ENCODE measurements at regions not wholly inside any gene's neighbourhood (a gene's known extent, or its start where the extent isn't known, plus 50 kb on each side); places are given as distances from the start of the nearest gene placed in this dataset.

GRCh38 chr3:70564552-70564951 is 252.1 kb upstream of the MDFIC2 start:
- Histone ChIP-seq H2BK12ac (ENCODE audit: low read length) (no peak overlapping the region), H3K27me3 (ENCODE audit: control insufficient read depth in 3 of 3, insufficient read depth in 3 of 3, low read depth in 1 of 3, low read length in 3 of 3) (no peaks in the 10 kb centered on the region), H2AK5ac (ENCODE audit: low read depth, low read length) (no peak overlapping the region), H3K4me3 (ENCODE audit: low read length in 2 of 2) (no peak overlapping the region), H3K4me1 (ENCODE audit: control insufficient read depth in 2 of 2, insufficient read depth in 1 of 2, low read depth in 1 of 2, low read length in 2 of 2) (no peaks in the 10 kb centered on the region), H4K8ac (ENCODE audit: low read depth, low read length) (no peak overlapping the region), H2BK5ac (ENCODE audit: low read length) (no peak overlapping the region), H3K4me2 (ENCODE audit: insufficient read depth, low read length, poor library complexity, severe bottlenecking) (no peak overlapping the region), H3K36me3 (replicated peaks in 1 of 2; ENCODE audit: control insufficient read depth in 2 of 2, insufficient read depth in 2 of 2, low read length in 2 of 2) (no peaks in the 10 kb centered on the region), H3K23ac (ENCODE audit: low read depth, low read length, poor library complexity) (no peak overlapping the region), H3K9me3 (replicated peaks in 1 of 2; ENCODE audit: control insufficient read depth in 2 of 2, insufficient read depth in 1 of 2, low read depth in 1 of 2, low read length in 2 of 2) (no peaks in the 10 kb centered on the region), H2BK15ac (ENCODE audit: low read length) (no peak overlapping the region), H4K91ac (ENCODE audit: low read depth, low read length, poor library complexity) (no peak overlapping the region), H3K79me1 (ENCODE audit: low read depth, low read length) (no peaks in the 10 kb centered on the region), H2BK120ac (ENCODE audit: low read depth, low read length) (no peak overlapping the region), H2AFZ (ENCODE audit: low read length) (no peak overlapping the region), H3K18ac (ENCODE audit: low read length) (peak overlapping the region; percentile 11), H3K9ac (ENCODE audit: low read depth, low read length, poor library complexity) (no peak overlapping the region), H3K14ac (ENCODE audit: low read length) (no peak overlapping the region), H3K4ac (ENCODE audit: low read length) (no peak overlapping the region), H3K27ac (replicated peaks; ENCODE audit: low read length) (no peak overlapping the region)
- DNase-seq (ENCODE audit: low spot score): no peak
- WGBS, 2 donors (ENCODE audit: extremely low coverage in 2 of 2, insufficient read length in 2 of 2, insufficient replicate concordance in 1 of 2): no CpG with 5 or more reads among the region's 3 CpGs

- no peaks in the 10 kb centered on the region for H3K27me3 ChIP-seq (ENCODE audit: control insufficient read depth in 3 of 3, insufficient read depth in 3 of 3, low read depth in 1 of 3, low read length in 3 of 3)
- no peak overlapping the region for H2BK5ac ChIP-seq (ENCODE audit: low read length)
- H2AFZ ChIP-seq (ENCODE audit: low read length): no peak overlapping the region
- H3K14ac ChIP-seq (ENCODE audit: low read length): no peak overlapping the region
- H2BK15ac ChIP-seq (ENCODE audit: low read length): no peak overlapping the region
- H3K23ac ChIP-seq (ENCODE audit: low read depth, low read length, poor library complexity): no peak overlapping the region
- no peaks in the 10 kb centered on the region for H3K36me3 ChIP-seq (replicated peaks in 1 of 2; ENCODE audit: control insufficient read depth in 2 of 2, insufficient read depth in 2 of 2, low read length in 2 of 2)
- H3K18ac ChIP-seq (ENCODE audit: low read length): no peak overlapping the region
- no peak overlapping the region for H3K4me3 ChIP-seq (ENCODE audit: low read length in 2 of 2)
- WGBS, 2 donors (ENCODE audit: extremely low coverage in 2 of 2, insufficient read length in 2 of 2, insufficient replicate concordance in 1 of 2): no CpG with 5 or more reads among the region's 3 CpGs
- H3K79me1 ChIP-seq (ENCODE audit: low read depth, low read length): no peaks in the 10 kb centered on the region
- H3K4ac ChIP-seq (ENCODE audit: low read length): no peak overlapping the region
- no peaks in the 10 kb centered on the region for H3K4me1 ChIP-seq (ENCODE audit: control insufficient read depth in 2 of 2, insufficient read depth in 1 of 2, low read depth in 1 of 2, low read length in 2 of 2)
- no peak for DNase-seq (ENCODE audit: low spot score)
- H2BK120ac ChIP-seq (ENCODE audit: low read depth, low read length): no peak overlapping the region
- H2AK5ac ChIP-seq (ENCODE audit: low read depth, low read length): no peak overlapping the region
- H4K8ac ChIP-seq (ENCODE audit: low read depth, low read length): no peak overlapping the region
- no peak overlapping the region for H3K9ac ChIP-seq (ENCODE audit: low read depth, low read length, poor library complexity)
- no peak overlapping the region for H3K4me2 ChIP-seq (ENCODE audit: insufficient read depth, low read length, poor library complexity, severe bottlenecking)
- no peaks in the 10 kb centered on the region for H3K9me3 ChIP-seq (replicated peaks in 1 of 2; ENCODE audit: control insufficient read depth in 2 of 2, insufficient read depth in 1 of 2, low read depth in 1 of 2, low read length in 2 of 2)
- no peak overlapping the region for H4K91ac ChIP-seq (ENCODE audit: low read depth, low read length, poor library complexity)
- no peak overlapping the region for H2BK12ac ChIP-seq (ENCODE audit: low read length)
- H3K27ac ChIP-seq (replicated peaks; ENCODE audit: low read length): no peak overlapping the region
These were observed 249.4 kb upstream of the MDFIC2 start for GRCh38 chr3:70561796-70562195.

- Histone ChIP-seq H2BK15ac (ENCODE audit: low read length) (no peak overlapping the region), H4K91ac (ENCODE audit: low read depth, low read length, poor library complexity) (no peak overlapping the region), H3K4me1 (ENCODE audit: control insufficient read depth in 2 of 2, insufficient read depth in 1 of 2, low read depth in 1 of 2, low read length in 2 of 2) (no peaks in the 10 kb centered on the region), H3K9me3 (replicated peaks in 1 of 2; ENCODE audit: control insufficient read depth in 2 of 2, insufficient read depth in 1 of 2, low read depth in 1 of 2, low read length in 2 of 2) (no peaks in the 10 kb centered on the region), H2BK12ac (ENCODE audit: low read length) (no peak overlapping the region), H2BK5ac (ENCODE audit: low read length) (no peak overlapping the region), H3K27ac (replicated peaks; ENCODE audit: low read length) (no peak overlapping the region), H3K36me3 (replicated peaks in 1 of 2; ENCODE audit: control insufficient read depth in 2 of 2, insufficient read depth in 2 of 2, low read length in 2 of 2) (no peaks in the 10 kb centered on the region), H3K14ac (ENCODE audit: low read length) (no peak overlapping the region), H3K18ac (ENCODE audit: low read length) (no peak overlapping the region), H2AK5ac (ENCODE audit: low read depth, low read length) (no peak overlapping the region), H2BK120ac (ENCODE audit: low read depth, low read length) (no peak overlapping the region), H2AFZ (ENCODE audit: low read length) (no peak overlapping the region), H3K4ac (ENCODE audit: low read length) (no peak overlapping the region), H3K27me3 (ENCODE audit: control insufficient read depth in 3 of 3, insufficient read depth in 3 of 3, low read depth in 1 of 3, low read length in 3 of 3) (no peaks in the 10 kb centered on the region), H3K9ac (ENCODE audit: low read depth, low read length, poor library complexity) (no peak overlapping the region), H3K23ac (ENCODE audit: low read depth, low read length, poor library complexity) (no peak overlapping the region), H3K4me3 (ENCODE audit: low read length in 2 of 2) (no peak overlapping the region), H3K79me1 (ENCODE audit: low read depth, low read length) (no peaks in the 10 kb centered on the region), H3K4me2 (ENCODE audit: insufficient read depth, low read length, poor library complexity, severe bottlenecking) (no peak overlapping the region), H4K8ac (ENCODE audit: low read depth, low read length) (no peak overlapping the region)
- no peak for DNase-seq (ENCODE audit: low spot score)
- WGBS, 2 donors (ENCODE audit: extremely low coverage in 2 of 2, insufficient read length in 2 of 2, insufficient replicate concordance in 1 of 2): no CpG with 5 or more reads among the region's 2 CpGs
These were observed 246.5 kb upstream of the MDFIC2 start for GRCh38 chr3:70558956-70559355.

- no peak overlapping the region for H3K4ac ChIP-seq (ENCODE audit: low read length)
- H3K36me3 ChIP-seq (replicated peaks in 1 of 2; ENCODE audit: control insufficient read depth in 2 of 2, insufficient read depth in 2 of 2, low read length in 2 of 2): no peaks in the 10 kb centered on the region
- no peak overlapping the region for H2BK15ac ChIP-seq (ENCODE audit: low read length)
- H2AK5ac ChIP-seq (ENCODE audit: low read depth, low read length): no peak overlapping the region
- H3K4me1 ChIP-seq (ENCODE audit: control insufficient read depth in 2 of 2, insufficient read depth in 1 of 2, low read depth in 1 of 2, low read length in 2 of 2): no peaks in the 10 kb centered on the region
- H3K27me3 ChIP-seq (ENCODE audit: control insufficient read depth in 3 of 3, insufficient read depth in 3 of 3, low read depth in 1 of 3, low read length in 3 of 3): no peaks in the 10 kb centered on the region
- no peak overlapping the region for H3K27ac ChIP-seq (replicated peaks; ENCODE audit: low read length)
- H3K23ac ChIP-seq (ENCODE audit: low read depth, low read length, poor library complexity): no peak overlapping the region
- no peak overlapping the region for H3K14ac ChIP-seq (ENCODE audit: low read length)
- no peak overlapping the region for H2BK5ac ChIP-seq (ENCODE audit: low read length)
- no CpG with 5 or more reads among the region's 2 CpGs for WGBS, 2 donors (ENCODE audit: extremely low coverage in 2 of 2, insufficient read length in 2 of 2, insufficient replicate concordance in 1 of 2)
- no peak for DNase-seq (ENCODE audit: low spot score)
- H3K4me2 ChIP-seq (ENCODE audit: insufficient read depth, low read length, poor library complexity, severe bottlenecking): no peak overlapping the region
- no peak overlapping the region for H3K9ac ChIP-seq (ENCODE audit: low read depth, low read length, poor library complexity)
- H2AFZ ChIP-seq (ENCODE audit: low read length): no peak overlapping the region
- no peaks in the 10 kb centered on the region for H3K79me1 ChIP-seq (ENCODE audit: low read depth, low read length)
- no peak overlapping the region for H2BK120ac ChIP-seq (ENCODE audit: low read depth, low read length)
- no peak overlapping the region for H3K4me3 ChIP-seq (ENCODE audit: low read length in 2 of 2)
- no peak overlapping the region for H4K8ac ChIP-seq (ENCODE audit: low read depth, low read length)
- H3K9me3 ChIP-seq (replicated peaks in 1 of 2; ENCODE audit: control insufficient read depth in 2 of 2, insufficient read depth in 1 of 2, low read depth in 1 of 2, low read length in 2 of 2): no peaks in the 10 kb centered on the region
- H3K18ac ChIP-seq (ENCODE audit: low read length): no peak overlapping the region
- H4K91ac ChIP-seq (ENCODE audit: low read depth, low read length, poor library complexity): no peak overlapping the region
- no peak overlapping the region for H2BK12ac ChIP-seq (ENCODE audit: low read length)
These were observed 245.5 kb upstream of the MDFIC2 start for GRCh38 chr3:70557976-70558375.
